Keratinocyte (primary cell): ENCODE measurements at regions not wholly inside any gene's neighbourhood (a gene's known extent, or its start where the extent isn't known, plus 50 kb on each side); places are given as distances from the start of the nearest gene placed in this dataset.

Source experiments
- EZH2 ChIP-seq: IDR thresholded peaks from one replicate; pipeline ENCODE4 v1.6.1; 2012; ENCODE audit warnings: inconsistent platforms, mild to moderate bottlenecking, low read length, moderate library complexity
- TF ChIP-seq, protein P1 (sequence below), 3 experiments: IDR thresholded peaks in 1 of 3; conservative IDR thresholded peaks in 1 of 3; optimal IDR thresholded peaks in 1 of 3; 2 replicates in 2 of 3; 3 replicates in 1 of 3; pipeline versions ENCODE3 to v1.5.1; 2011; ENCODE audit warnings: low read length in 3 of 3, mild to moderate bottlenecking in 3 of 3, moderate library complexity in 2 of 3, control low read depth in 1 of 3, inconsistent platforms in 1 of 3; ENCODE audit not compliant: insufficient read depth in 2 of 3; ENCODE audit errors: extremely low read depth in 1 of 3

DNA sequence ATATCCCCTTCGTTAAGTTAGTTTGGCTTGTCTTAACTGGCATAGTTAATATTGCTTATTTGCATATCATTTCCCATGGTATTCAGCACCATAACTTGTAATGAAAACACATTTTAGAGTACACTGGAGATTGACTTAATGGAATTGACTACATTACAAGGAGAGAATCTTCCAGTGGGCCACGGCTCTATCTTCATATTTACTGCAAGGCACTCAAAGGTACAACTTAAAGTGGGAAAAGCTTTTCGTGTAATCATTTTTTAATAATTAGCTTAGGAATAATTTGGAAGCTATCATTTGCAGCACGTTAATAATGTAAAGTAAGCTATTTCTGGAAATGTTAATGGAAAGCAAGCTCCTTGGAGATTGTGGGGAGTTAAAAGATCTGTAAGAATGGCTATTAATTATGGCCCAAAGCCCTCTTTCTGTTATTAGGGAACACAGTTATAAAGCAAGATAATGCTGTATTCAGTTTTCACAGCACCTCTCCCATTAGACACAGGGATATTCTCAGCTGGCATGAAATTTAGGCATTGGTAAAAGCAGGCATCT lies 551.5 kb upstream of the RGMA start:
- TF ChIP-seq, protein P1, sequence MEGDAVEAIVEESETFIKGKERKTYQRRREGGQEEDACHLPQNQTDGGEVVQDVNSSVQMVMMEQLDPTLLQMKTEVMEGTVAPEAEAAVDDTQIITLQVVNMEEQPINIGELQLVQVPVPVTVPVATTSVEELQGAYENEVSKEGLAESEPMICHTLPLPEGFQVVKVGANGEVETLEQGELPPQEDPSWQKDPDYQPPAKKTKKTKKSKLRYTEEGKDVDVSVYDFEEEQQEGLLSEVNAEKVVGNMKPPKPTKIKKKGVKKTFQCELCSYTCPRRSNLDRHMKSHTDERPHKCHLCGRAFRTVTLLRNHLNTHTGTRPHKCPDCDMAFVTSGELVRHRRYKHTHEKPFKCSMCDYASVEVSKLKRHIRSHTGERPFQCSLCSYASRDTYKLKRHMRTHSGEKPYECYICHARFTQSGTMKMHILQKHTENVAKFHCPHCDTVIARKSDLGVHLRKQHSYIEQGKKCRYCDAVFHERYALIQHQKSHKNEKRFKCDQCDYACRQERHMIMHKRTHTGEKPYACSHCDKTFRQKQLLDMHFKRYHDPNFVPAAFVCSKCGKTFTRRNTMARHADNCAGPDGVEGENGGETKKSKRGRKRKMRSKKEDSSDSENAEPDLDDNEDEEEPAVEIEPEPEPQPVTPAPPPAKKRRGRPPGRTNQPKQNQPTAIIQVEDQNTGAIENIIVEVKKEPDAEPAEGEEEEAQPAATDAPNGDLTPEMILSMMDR (optimal IDR thresholded peaks at IDR 0.05 in 1 of 3, IDR thresholded peaks at IDR 0.05 in 1 of 3, conservative IDR thresholded peaks at IDR 0.05 in 1 of 3; ENCODE audit: extremely low read depth in 1 of 3, insufficient read depth in 2 of 3, low read length in 3 of 3), result no peak
- TF ChIP-seq EZH2, result no peak
